ENCODE measurements at regions not wholly inside any gene's neighbourhood (a gene's known extent, or its start where the extent isn't known, plus 50 kb on each side); places are given as distances from the start of the nearest gene placed in this dataset.

DNA sequence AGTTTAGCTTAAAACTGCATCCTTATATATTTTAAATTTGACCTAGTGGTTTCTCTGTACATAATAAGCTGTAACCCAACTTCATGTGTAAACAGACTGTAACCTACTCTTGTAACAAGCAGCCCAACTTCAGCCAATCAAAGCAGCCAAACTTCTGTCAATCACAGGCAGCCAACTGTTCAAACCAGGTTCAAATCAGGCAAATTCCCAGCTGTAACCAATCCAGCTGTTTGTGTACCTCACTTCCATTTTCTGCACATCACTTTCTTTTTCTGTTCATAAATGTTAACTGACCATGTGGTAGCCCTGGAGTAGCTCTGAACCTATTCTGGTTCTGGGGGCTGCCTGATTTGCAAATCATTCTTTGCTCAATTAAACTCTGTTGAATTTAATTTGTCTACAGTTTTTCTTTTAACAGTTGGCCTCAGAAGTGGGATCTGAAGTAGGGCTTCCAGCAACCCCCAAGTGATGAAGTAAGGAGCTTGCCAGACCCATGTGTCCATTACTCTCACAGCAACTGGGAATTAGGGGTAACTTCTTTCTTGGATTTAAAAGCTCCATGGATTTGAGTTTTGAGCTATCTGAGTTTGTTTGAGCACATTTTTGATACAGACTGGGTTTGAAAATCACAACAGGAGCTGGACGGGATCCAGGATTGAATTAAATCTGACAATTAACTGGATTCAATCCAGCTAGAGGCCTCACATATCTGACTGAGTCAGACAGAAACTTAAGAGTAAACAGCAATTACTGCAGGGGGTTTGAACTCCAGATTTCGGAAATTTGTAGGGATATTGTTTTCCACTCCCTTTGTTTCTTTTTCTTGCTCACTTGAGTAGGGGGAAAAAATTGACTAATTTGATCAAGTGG, 1569.7 kb upstream of the SLC39A10 start:
- TF ChIP-seq POLR2A (IDR thresholded peaks at IDR 0.05; ENCODE audit: low read depth, low read length) (no peak), FOS (IDR thresholded peaks at IDR 0.05; ENCODE audit: borderline replicate concordance, insufficient read depth, low read length) (no peak), POLR2AphosphoS5 (IDR thresholded peaks at IDR 0.05; ENCODE audit: insufficient read depth, low read depth, low read length) (no peak), EZH2 (IDR thresholded peaks at IDR 0.05; ENCODE audit: borderline replicate concordance, low read depth, low read length, severe bottlenecking) (no peak)
- TF ChIP-seq, protein P1, sequence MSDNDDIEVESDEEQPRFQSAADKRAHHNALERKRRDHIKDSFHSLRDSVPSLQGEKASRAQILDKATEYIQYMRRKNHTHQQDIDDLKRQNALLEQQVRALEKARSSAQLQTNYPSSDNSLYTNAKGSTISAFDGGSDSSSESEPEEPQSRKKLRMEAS (IDR thresholded peaks at IDR 0.05; ENCODE audit: insufficient read depth, insufficient read length), result no peak
- TF ChIP-seq, protein P2, sequence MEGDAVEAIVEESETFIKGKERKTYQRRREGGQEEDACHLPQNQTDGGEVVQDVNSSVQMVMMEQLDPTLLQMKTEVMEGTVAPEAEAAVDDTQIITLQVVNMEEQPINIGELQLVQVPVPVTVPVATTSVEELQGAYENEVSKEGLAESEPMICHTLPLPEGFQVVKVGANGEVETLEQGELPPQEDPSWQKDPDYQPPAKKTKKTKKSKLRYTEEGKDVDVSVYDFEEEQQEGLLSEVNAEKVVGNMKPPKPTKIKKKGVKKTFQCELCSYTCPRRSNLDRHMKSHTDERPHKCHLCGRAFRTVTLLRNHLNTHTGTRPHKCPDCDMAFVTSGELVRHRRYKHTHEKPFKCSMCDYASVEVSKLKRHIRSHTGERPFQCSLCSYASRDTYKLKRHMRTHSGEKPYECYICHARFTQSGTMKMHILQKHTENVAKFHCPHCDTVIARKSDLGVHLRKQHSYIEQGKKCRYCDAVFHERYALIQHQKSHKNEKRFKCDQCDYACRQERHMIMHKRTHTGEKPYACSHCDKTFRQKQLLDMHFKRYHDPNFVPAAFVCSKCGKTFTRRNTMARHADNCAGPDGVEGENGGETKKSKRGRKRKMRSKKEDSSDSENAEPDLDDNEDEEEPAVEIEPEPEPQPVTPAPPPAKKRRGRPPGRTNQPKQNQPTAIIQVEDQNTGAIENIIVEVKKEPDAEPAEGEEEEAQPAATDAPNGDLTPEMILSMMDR (IDR thresholded peaks at IDR 0.05; ENCODE audit: extremely low read depth in 1 of 2, insufficient read depth in 1 of 2, low read depth in 1 of 2, low read length in 2 of 2), result no peak

All from endothelial cell of umbilical vein (primary cell).